ENCODE measurements at regions not wholly inside any gene's neighbourhood (a gene's known extent, or its start where the extent isn't known, plus 50 kb on each side); places are given as distances from the start of the nearest gene placed in this dataset.

GRCh38 chr13:58463841-58464240, 832.3 kb downstream of the PCDH17 start:
- H3K9me3 ChIP-seq (ENCODE audit: insufficient read depth, low read depth, low read length): no peaks in the 10 kb centered on the region
- H3K9ac ChIP-seq (ENCODE audit: low read depth, low read length, poor library complexity, severe bottlenecking): no peak overlapping the region
- no peaks in the 10 kb centered on the region for H3F3A ChIP-seq (ENCODE audit: low read depth)
- H3K79me2 ChIP-seq (ENCODE audit: insufficient read depth, low read length): no peaks in the 10 kb centered on the region
- no peak overlapping the region for H3K4me3 ChIP-seq (ENCODE audit: low read length, poor library complexity, severe bottlenecking)
- no peaks in the 10 kb centered on the region for H4K20me1 ChIP-seq (ENCODE audit: insufficient read depth, low read length, poor library complexity, severe bottlenecking)
- H3K36me3 ChIP-seq (ENCODE audit: insufficient read depth, low read length): no peaks in the 10 kb centered on the region
- no peak for TF ChIP-seq EZH2phosphoT487 (IDR thresholded peaks at IDR 0.05; ENCODE audit: borderline replicate concordance)
- TF ChIP-seq, protein P1, sequence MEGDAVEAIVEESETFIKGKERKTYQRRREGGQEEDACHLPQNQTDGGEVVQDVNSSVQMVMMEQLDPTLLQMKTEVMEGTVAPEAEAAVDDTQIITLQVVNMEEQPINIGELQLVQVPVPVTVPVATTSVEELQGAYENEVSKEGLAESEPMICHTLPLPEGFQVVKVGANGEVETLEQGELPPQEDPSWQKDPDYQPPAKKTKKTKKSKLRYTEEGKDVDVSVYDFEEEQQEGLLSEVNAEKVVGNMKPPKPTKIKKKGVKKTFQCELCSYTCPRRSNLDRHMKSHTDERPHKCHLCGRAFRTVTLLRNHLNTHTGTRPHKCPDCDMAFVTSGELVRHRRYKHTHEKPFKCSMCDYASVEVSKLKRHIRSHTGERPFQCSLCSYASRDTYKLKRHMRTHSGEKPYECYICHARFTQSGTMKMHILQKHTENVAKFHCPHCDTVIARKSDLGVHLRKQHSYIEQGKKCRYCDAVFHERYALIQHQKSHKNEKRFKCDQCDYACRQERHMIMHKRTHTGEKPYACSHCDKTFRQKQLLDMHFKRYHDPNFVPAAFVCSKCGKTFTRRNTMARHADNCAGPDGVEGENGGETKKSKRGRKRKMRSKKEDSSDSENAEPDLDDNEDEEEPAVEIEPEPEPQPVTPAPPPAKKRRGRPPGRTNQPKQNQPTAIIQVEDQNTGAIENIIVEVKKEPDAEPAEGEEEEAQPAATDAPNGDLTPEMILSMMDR (conservative IDR thresholded peaks at IDR 0.05; ENCODE audit: low read length): no peak
- peaks cover 8% of the 10 kb centered on the region for H3K4me1 ChIP-seq (ENCODE audit: insufficient read depth, low read length, poor library complexity, severe bottlenecking)
- H3K9me2 ChIP-seq (replicated peaks; ENCODE audit: low read depth, low read length): no peaks in the 10 kb centered on the region
- H3K4me2 ChIP-seq (ENCODE audit: low read depth, low read length, poor library complexity, severe bottlenecking): no peak overlapping the region
- no peak overlapping the region for H2AFZ ChIP-seq (ENCODE audit: low read length)
- no peaks in the 10 kb centered on the region for H3K27me3 ChIP-seq (ENCODE audit: insufficient read depth, low read length, poor library complexity, severe bottlenecking)

DNA sequence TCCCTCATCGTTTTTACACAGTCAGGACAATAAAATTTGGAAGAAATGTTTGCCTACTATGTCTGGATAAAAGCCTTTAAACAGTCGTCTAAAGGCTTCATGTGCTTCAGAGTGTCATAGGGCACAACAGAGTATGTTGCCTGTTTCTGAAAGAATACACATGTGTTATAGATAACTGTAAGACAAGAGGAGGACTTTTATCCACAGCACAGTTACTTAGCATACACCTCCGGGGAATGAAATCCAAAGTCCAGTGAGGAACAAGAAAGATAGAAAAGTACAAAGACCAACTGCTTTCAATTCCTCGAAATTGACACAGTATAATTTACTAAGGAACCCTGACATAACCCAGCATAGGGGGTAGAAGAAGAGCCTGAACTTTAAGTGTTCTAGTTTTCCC, 835.6 kb downstream of the PCDH17 start:
- Histone ChIP-seq H3K27me3 (ENCODE audit: insufficient read depth, low read length, poor library complexity, severe bottlenecking) (no peaks in the 10 kb centered on the region), H3K79me2 (ENCODE audit: insufficient read depth, low read length) (no peaks in the 10 kb centered on the region), H2AFZ (ENCODE audit: low read length) (no peak overlapping the region; the same call in 1 of the 2 replicates), H3K9me2 (replicated peaks; ENCODE audit: low read depth, low read length) (no peaks in the 10 kb centered on the region), H3K4me1 (ENCODE audit: insufficient read depth, low read length, poor library complexity, severe bottlenecking) (peaks cover 15% of the 10 kb centered on the region), H3F3A (ENCODE audit: low read depth) (no peaks in the 10 kb centered on the region), H4K20me1 (ENCODE audit: insufficient read depth, low read length, poor library complexity, severe bottlenecking) (no peaks in the 10 kb centered on the region), H3K4me3 (ENCODE audit: low read length, poor library complexity, severe bottlenecking) (no peak overlapping the region), H3K9ac (ENCODE audit: low read depth, low read length, poor library complexity, severe bottlenecking) (no peak overlapping the region), H3K9me3 (ENCODE audit: insufficient read depth, low read depth, low read length) (no peaks in the 10 kb centered on the region), H3K36me3 (ENCODE audit: insufficient read depth, low read length) (no peaks in the 10 kb centered on the region), H3K4me2 (ENCODE audit: low read depth, low read length, poor library complexity, severe bottlenecking) (no peak overlapping the region)
- no peak for TF ChIP-seq EZH2phosphoT487 (IDR thresholded peaks at IDR 0.05; ENCODE audit: borderline replicate concordance)
- TF ChIP-seq, protein P1 (conservative IDR thresholded peaks at IDR 0.05; ENCODE audit: low read length): no peak

DNA sequence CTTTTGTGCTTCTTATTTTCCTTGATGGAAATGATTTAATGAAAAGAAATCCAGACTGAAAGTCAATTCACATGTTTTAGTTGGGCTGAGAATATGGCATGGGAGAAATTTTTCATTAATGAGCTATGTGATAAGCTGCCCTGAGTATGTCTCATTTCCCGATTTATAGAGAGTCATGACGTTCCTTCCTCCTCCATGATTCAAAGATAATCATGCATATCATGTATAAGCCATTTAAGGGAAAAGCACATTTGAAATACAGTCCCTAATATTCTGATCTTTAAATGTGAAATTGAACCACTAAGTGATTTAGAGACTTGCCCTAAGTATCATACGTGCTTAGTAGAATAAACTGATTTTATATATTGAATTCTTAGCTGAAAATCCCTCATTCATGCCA, 840.9 kb downstream of the PCDH17 start:
- Histone ChIP-seq H3K4me3 (ENCODE audit: low read length, poor library complexity, severe bottlenecking) (no peak overlapping the region), H3K36me3 (ENCODE audit: insufficient read depth, low read length) (no peaks in the 10 kb centered on the region), H3K4me2 (ENCODE audit: low read depth, low read length, poor library complexity, severe bottlenecking) (no peak overlapping the region), H3K9me2 (replicated peaks; ENCODE audit: low read depth, low read length) (no peaks in the 10 kb centered on the region), H3F3A (ENCODE audit: low read depth) (no peaks in the 10 kb centered on the region), H3K9ac (ENCODE audit: low read depth, low read length, poor library complexity, severe bottlenecking) (no peak overlapping the region), H2AFZ (ENCODE audit: low read length) (no peak overlapping the region), H4K20me1 (ENCODE audit: insufficient read depth, low read length, poor library complexity, severe bottlenecking) (no peaks in the 10 kb centered on the region), H3K79me2 (ENCODE audit: insufficient read depth, low read length) (no peaks in the 10 kb centered on the region), H3K9me3 (ENCODE audit: insufficient read depth, low read depth, low read length) (no peaks in the 10 kb centered on the region), H3K27me3 (ENCODE audit: insufficient read depth, low read length, poor library complexity, severe bottlenecking) (no peaks in the 10 kb centered on the region), H3K4me1 (ENCODE audit: insufficient read depth, low read length, poor library complexity, severe bottlenecking) (peaks cover 15% of the 10 kb centered on the region)
- TF ChIP-seq, protein P1 (conservative IDR thresholded peaks at IDR 0.05; ENCODE audit: low read length): no peak
- TF ChIP-seq EZH2phosphoT487 (IDR thresholded peaks at IDR 0.05; ENCODE audit: borderline replicate concordance): no peak
